Natural killer cell (primary cell): ENCODE measurements at regions not wholly inside any gene's neighbourhood (a gene's known extent, or its start where the extent isn't known, plus 50 kb on each side); places are given as distances from the start of the nearest gene placed in this dataset.

Experiments used
- ATAC-seq, 3 donors: fragments of 150-1000 bp in 2 of 3; fragments of 200-7000 bp in 1 of 3; cut with Tn5 transposase; 1 replicate in 1 of 3; 2 replicates in 2 of 3; pipeline ENCODE4 v1.10.0; 2021; ENCODE audit warnings: mild to moderate bottlenecking in 2 of 3, moderate library complexity in 2 of 3
- DNase-seq, 2 donors: peaks; one replicate each; pipeline versions ENCODE4 v3.0.0 to v3.0.0-alpha.2; 2013 to 2021; ENCODE audit warnings: mixed read lengths in 1 of 2
- H3K27ac ChIP-seq: one replicate; pipeline ENCODE4 v1.5.1; 2013; ENCODE audit warnings: mild to moderate bottlenecking, low read length
- H3K27me3 ChIP-seq: one replicate; pipeline ENCODE4 v1.6.1; 2013; ENCODE audit warnings: low read length; ENCODE audit not compliant: control insufficient read depth, insufficient read depth
- H3K36me3 ChIP-seq: one replicate; pipeline ENCODE4 v1.6.1; 2013; ENCODE audit warnings: low read length; ENCODE audit not compliant: control insufficient read depth, insufficient read depth
- H3K4me1 ChIP-seq: one replicate; pipeline ENCODE4 v1.6.1; 2013; ENCODE audit warnings: low read length; ENCODE audit not compliant: control insufficient read depth, insufficient read depth
- H3K4me3 ChIP-seq: one replicate; pipeline ENCODE4 v1.5.1; 2013; ENCODE audit warnings: low read length
- H3K9me3 ChIP-seq: one replicate; pipeline ENCODE4 v1.6.1; 2013; ENCODE audit warnings: low read length; ENCODE audit not compliant: control insufficient read depth, insufficient read depth
- H3K27ac Mint-ChIP-seq, 2 donors: one replicate each; pipeline ENCODE4 v1.8.0; 2022; ENCODE audit warnings: mild to moderate bottlenecking in 2 of 2, mixed read lengths in 2 of 2, moderate library complexity in 1 of 2
- H3K27me3 Mint-ChIP-seq, 2 donors: one replicate each; pipeline ENCODE4 v1.8.0; 2022; ENCODE audit warnings: low read depth in 2 of 2, mixed read lengths in 2 of 2
- H3K36me3 Mint-ChIP-seq: one replicate; pipeline ENCODE4 v1.8.0; 2022; ENCODE audit warnings: mixed read lengths
- H3K4me1 Mint-ChIP-seq, 2 donors: one replicate each; pipeline ENCODE4 v1.8.0; 2022; ENCODE audit warnings: mixed read lengths in 2 of 2
- H3K4me3 Mint-ChIP-seq: one replicate; pipeline ENCODE4 v1.8.0; 2022; ENCODE audit warnings: mild to moderate bottlenecking, moderate library complexity, mixed read lengths
- H3K9me3 Mint-ChIP-seq, 2 donors: one replicate each; pipeline ENCODE4 v1.8.0; 2022; ENCODE audit warnings: mixed read lengths in 2 of 2
- CTCF ChIP-seq: fragments of 200-600 bp; IDR thresholded peaks from one replicate; pipeline ENCODE4 v1.8.0; 2022; ENCODE audit warnings: antibody characterized with exemption
- WGBS: methylation state at CpG from one replicate; pipeline ENCODE4 v1.1.7; 2013; ENCODE audit warnings: missing lambda C conversion rate; ENCODE audit not compliant: insufficient coverage; 5-methylcytosine and 5-hydroxymethylcytosine counted together
- intact Hi-C: fragments of 100-400 bp; cut with micrococcal nuclease; formaldehyde crosslinking; loops from one replicate; pipeline ENCODE4 v1.14.2; 2022

- Histone ChIP-seq H3K27me3 (no peaks in the 10 kb centered on the region), H3K27ac (no peak overlapping the region), H3K36me3 (no peaks in the 10 kb centered on the region), H3K4me1 (no peaks in the 10 kb centered on the region), H3K4me3 (no peak overlapping the region), H3K9me3 (no peaks in the 10 kb centered on the region)
- Mint-ChIP-seq H3K9me3 (no peaks in the 10 kb centered on the region), H3K36me3 (no peaks in the 10 kb centered on the region), H3K27me3 (no peaks in the 10 kb centered on the region), H3K27ac (no peak overlapping the region), H3K4me1 (no peaks in the 10 kb centered on the region), H3K4me3 (no peak overlapping the region)
- intact Hi-C loops = no loop called here
- DNase-seq (no peak), ATAC-seq (no peak)
- WGBS = 81% methylated on average over 3 of the region's 3 CpGs
- TF ChIP-seq CTCF = no peak
Measured at GRCh38 chr2:221186873-221187272, 385.2 kb downstream of the EPHA4 start.

- TF ChIP-seq CTCF = no peak
Measured at GRCh38 chr2:221189431-221190067, 382.6 kb downstream of the EPHA4 start.

GRCh38 chr2:221195829-221196228, 376.3 kb downstream of the EPHA4 start:
- no peaks in the 10 kb centered on the region for H3K9me3 Mint-ChIP-seq
- 96% methylated on average over 1 of the region's 1 CpG for WGBS
- H3K4me3 ChIP-seq = no peak overlapping the region
- no peaks in the 10 kb centered on the region for H3K4me1 Mint-ChIP-seq
- no peak overlapping the region for H3K4me3 Mint-ChIP-seq
- DNase-seq = no peak
- intact Hi-C loops = no loop called here
- H3K36me3 Mint-ChIP-seq = no peaks in the 10 kb centered on the region
- no peak overlapping the region for H3K27ac Mint-ChIP-seq
- no peaks in the 10 kb centered on the region for H3K4me1 ChIP-seq
- ATAC-seq = no peak
- no peaks in the 10 kb centered on the region for H3K9me3 ChIP-seq
- no peaks in the 10 kb centered on the region for H3K27me3 ChIP-seq
- TF ChIP-seq CTCF = no peak
- H3K27me3 Mint-ChIP-seq = peaks cover 0 to 17% of the 10 kb centered on the region in 2 donors
- no peak overlapping the region for H3K27ac ChIP-seq
- H3K36me3 ChIP-seq = no peaks in the 10 kb centered on the region

More at GRCh38 chr2:221189431-221190067, 382.6 kb downstream of the EPHA4 start:
- H3K4me1 Mint-ChIP-seq = no peaks in the 10 kb centered on the region
- H3K36me3 Mint-ChIP-seq = no peaks in the 10 kb centered on the region
- H3K4me3 Mint-ChIP-seq = no peak overlapping the region
- no peaks in the 10 kb centered on the region for H3K36me3 ChIP-seq
- H3K9me3 ChIP-seq = no peaks in the 10 kb centered on the region
- intact Hi-C loops = no loop called here
- H3K4me3 ChIP-seq = no peak overlapping the region
- DNase-seq (no peak), ATAC-seq (no peak)
- peaks cover 0 to 17% of the 10 kb centered on the region in 2 donors for H3K27me3 Mint-ChIP-seq
- H3K27me3 ChIP-seq = no peaks in the 10 kb centered on the region
- H3K4me1 ChIP-seq = no peaks in the 10 kb centered on the region
- H3K27ac Mint-ChIP-seq = no peak overlapping the region
- WGBS = 87% methylated on average over 4 of the region's 8 CpGs
- H3K27ac ChIP-seq = no peak overlapping the region
- H3K9me3 Mint-ChIP-seq = no peaks in the 10 kb centered on the region

- H3K9me3 ChIP-seq = no peaks in the 10 kb centered on the region
- no peak overlapping the region for H3K27ac ChIP-seq
- Mint-ChIP-seq H3K36me3 (no peaks in the 10 kb centered on the region), H3K27me3 (peaks cover 0 to 16% of the 10 kb centered on the region in 2 donors), H3K27ac (no peak overlapping the region), H3K4me1 (no peaks in the 10 kb centered on the region), H3K9me3 (no peaks in the 10 kb centered on the region), H3K4me3 (no peak overlapping the region)
- no peak overlapping the region for H3K4me3 ChIP-seq
- H3K36me3 ChIP-seq = no peaks in the 10 kb centered on the region
- intact Hi-C loops = no loop called here
- no peaks in the 10 kb centered on the region for H3K4me1 ChIP-seq
- DNase-seq (no peak), ATAC-seq (no peak)
- TF ChIP-seq CTCF = no peak
- WGBS = 75% methylated on average over 3 of the region's 4 CpGs
- H3K27me3 ChIP-seq = no peaks in the 10 kb centered on the region
Measured at GRCh38 chr2:221197225-221197856, 374.8 kb downstream of the EPHA4 start.
